ENCODE measurements at regions not wholly inside any gene's neighbourhood (a gene's known extent, or its start where the extent isn't known, plus 50 kb on each side); places are given as distances from the start of the nearest gene placed in this dataset.

GRCh38 chr7:108846471-108846870 is 276.8 kb downstream of the DNAJB9 start:
- H3K4me1 ChIP-seq (ENCODE audit: control insufficient read depth, insufficient read depth, low read length): no peaks in the 10 kb centered on the region
- in situ Hi-C loops (cut with MboI; ENCODE audit: low sequenced_read_pairs): no loop called here
- dilution Hi-C loops (cut with HindIII; ENCODE audit: low sequenced_read_pairs, unreplicated experiment): no loop called here
- no peak overlapping the region for H3K23ac ChIP-seq (ENCODE audit: low read depth, low read length)
- no peak overlapping the region for H2BK20ac ChIP-seq (ENCODE audit: low read depth, low read length)
- H2BK15ac ChIP-seq (ENCODE audit: low read depth, low read length): no peak overlapping the region
- no peak overlapping the region for H3K4me2 ChIP-seq (ENCODE audit: low read depth, low read length)
- no peaks in the 10 kb centered on the region for H3K27me3 ChIP-seq (ENCODE audit: control insufficient read depth, insufficient read depth, low read length)
- peaks cover 3% of the 10 kb centered on the region; the same call in 1 of the 2 replicates for H3K9me3 ChIP-seq (ENCODE audit: control insufficient read depth, insufficient read depth, low read length)
- no CpG with 5 or more reads among the region's 7 CpGs for WGBS, 2 experiments (ENCODE audit: extremely low coverage in 2 of 2, insufficient read length in 1 of 2)
- H2AFZ ChIP-seq (replicated peaks; ENCODE audit: low read length, poor library complexity): no peak overlapping the region
- H2AK9ac ChIP-seq (replicated peaks; ENCODE audit: low read depth, low read length, poor library complexity): no peak overlapping the region
- H3K56ac ChIP-seq (ENCODE audit: extremely low read depth, insufficient read depth, low read length): no peak overlapping the region
- H3K27ac ChIP-seq (ENCODE audit: insufficient read depth, low read length): no peak overlapping the region
- intact Hi-C loops (cut with micrococcal nuclease): no loop called here
- H2BK120ac ChIP-seq (ENCODE audit: low read depth, low read length): no peak overlapping the region
- ChIA-PET CTCF (no interaction called here), POLR2A (ENCODE audit: unreplicated experiment) (no interaction called here)
- ATAC-seq (ENCODE audit: low read depth) (no peak), DNase-seq (no peak)
- no peak overlapping the region for H2AK5ac ChIP-seq (ENCODE audit: low read depth, low read length)
- H3K36me3 ChIP-seq (ENCODE audit: control insufficient read depth, insufficient read depth, low read length): no peaks in the 10 kb centered on the region
- H3K4ac ChIP-seq (ENCODE audit: low read depth, low read length): no peak overlapping the region
- H3K9me1 ChIP-seq (ENCODE audit: insufficient read depth, low read length): no peaks in the 10 kb centered on the region
- H2BK5ac ChIP-seq (ENCODE audit: low read depth, low read length, poor library complexity, severe bottlenecking): no peak overlapping the region
- H3K79me1 ChIP-seq (ENCODE audit: low read depth in 1 of 2, low read length in 2 of 2): no peaks in the 10 kb centered on the region
- no peaks in the 10 kb centered on the region for H4K20me1 ChIP-seq (ENCODE audit: insufficient read depth, low read length)
- no peak overlapping the region for H3K4me3 ChIP-seq (ENCODE audit: insufficient read depth, low read depth, low read length)
- H3K18ac ChIP-seq (ENCODE audit: low read depth, low read length): no peak overlapping the region
- H4K5ac ChIP-seq (ENCODE audit: low read depth, low read length): no peak overlapping the region
- no peak overlapping the region for H3K14ac ChIP-seq (replicated peaks; ENCODE audit: low read depth, low read length)
- TF ChIP-seq FOS (IDR thresholded peaks at IDR 0.05; ENCODE audit: low read depth, low read length) (no peak), POLR2A (IDR thresholded peaks at IDR 0.05; ENCODE audit: low read depth, low read length) (no peak), USF2 (IDR thresholded peaks at IDR 0.05; ENCODE audit: low read depth, low read length) (no peak), NFE2L2 (IDR thresholded peaks at IDR 0.05; ENCODE audit: low read depth, low read length) (no peak), MXI1 (IDR thresholded peaks at IDR 0.05; ENCODE audit: borderline replicate concordance, low read depth, low read length) (no peak), SMC3 (IDR thresholded peaks at IDR 0.05; ENCODE audit: low read depth, low read length) (no peak), CTCF (conservative IDR thresholded peaks at IDR 0.05; ENCODE audit: low read depth, low read length) (no peak), BHLHE40 (IDR thresholded peaks at IDR 0.05; ENCODE audit: low read depth, low read length) (no peak), CEBPB (IDR thresholded peaks at IDR 0.05; ENCODE audit: low read depth, low read length) (no peak), RCOR1 (IDR thresholded peaks at IDR 0.05; ENCODE audit: insufficient replicate concordance, low read length) (no peak), RAD21 (IDR thresholded peaks at IDR 0.05; ENCODE audit: low read length) (no peak), MAFK (IDR thresholded peaks at IDR 0.05; ENCODE audit: low read depth, low read length) (no peak), MAZ (IDR thresholded peaks at IDR 0.05; ENCODE audit: borderline replicate concordance, low read depth, low read length) (no peak), RFX5 (IDR thresholded peaks at IDR 0.05; ENCODE audit: low read depth, low read length) (no peak), CHD1 (IDR thresholded peaks at IDR 0.05; ENCODE audit: low read depth, low read length) (no peak)
- TF ChIP-seq, protein P1, sequence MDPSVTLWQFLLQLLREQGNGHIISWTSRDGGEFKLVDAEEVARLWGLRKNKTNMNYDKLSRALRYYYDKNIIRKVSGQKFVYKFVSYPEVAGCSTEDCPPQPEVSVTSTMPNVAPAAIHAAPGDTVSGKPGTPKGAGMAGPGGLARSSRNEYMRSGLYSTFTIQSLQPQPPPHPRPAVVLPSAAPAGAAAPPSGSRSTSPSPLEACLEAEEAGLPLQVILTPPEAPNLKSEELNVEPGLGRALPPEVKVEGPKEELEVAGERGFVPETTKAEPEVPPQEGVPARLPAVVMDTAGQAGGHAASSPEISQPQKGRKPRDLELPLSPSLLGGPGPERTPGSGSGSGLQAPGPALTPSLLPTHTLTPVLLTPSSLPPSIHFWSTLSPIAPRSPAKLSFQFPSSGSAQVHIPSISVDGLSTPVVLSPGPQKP (IDR thresholded peaks at IDR 0.05; ENCODE audit: borderline replicate concordance, low read depth, low read length): no peak
- H4K91ac ChIP-seq (ENCODE audit: insufficient read depth, low read depth, low read length): no peak overlapping the region
- no TSS peak for BruUV-seq (replicated peaks)
- no peak overlapping the region for H3K9ac ChIP-seq (ENCODE audit: low read depth, low read length)
- H4K8ac ChIP-seq (ENCODE audit: low read depth in 2 of 2, low read length in 2 of 2): no peak overlapping the region
